H1 (cell line): ENCODE measurements at regions not wholly inside any gene's neighbourhood (a gene's known extent, or its start where the extent isn't known, plus 50 kb on each side); places are given as distances from the start of the nearest gene placed in this dataset.

ENCODE experiments used
- CTCF ChIA-PET: fragments of 300-600 bp; sonication (Branson Sonifier 250); formaldehyde crosslinking; loops from one replicate; lab custom pipeline; 2021; ENCODE audit not compliant: partially characterized antibody; lab: Charles Lee
- POLR2A ChIA-PET: fragments of 300-600 bp; sonication (Branson Sonifier 250); formaldehyde crosslinking; loops from one replicate; lab custom pipeline; 2021; ENCODE audit warnings: inconsistent platforms; ENCODE audit not compliant: partially characterized antibody; lab: Charles Lee
- DNase-seq, 2 experiments: peaks; one replicate each; pipeline versions ENCODE4 v3.0.0 to v3.0.0-alpha.2; 2010 to 2022; ENCODE audit warnings: low spot score in 2 of 2, low read depth in 1 of 2, mixed read lengths in 1 of 2
- FAIRE-seq: peaks from 2 replicates; lab custom pipeline; 2011; peaks lifted over from hg19 to GRCh38; lab: Jason Lieb, UNC
- H2AFZ ChIP-seq: 2 replicates; pipeline ENCODE4 v1.8.1; 2012; ENCODE audit warnings: low read length, inconsistent platforms
- H2AK5ac ChIP-seq: 2 replicates; pipeline ENCODE4 v1.6.1; 2013; ENCODE audit warnings: low read depth, low read length
- H2BK120ac ChIP-seq: replicated peaks from 2 replicates; pipeline ENCODE3; 2013; ENCODE audit warnings: low read depth, low read length, inconsistent platforms
- H2BK12ac ChIP-seq: 2 replicates; pipeline ENCODE4 v1.6.1; 2013; ENCODE audit warnings: low read depth, low read length
- H2BK15ac ChIP-seq: 2 replicates; pipeline ENCODE4 v1.6.1; 2013; ENCODE audit warnings: low read length
- H2BK20ac ChIP-seq: 2 replicates; pipeline ENCODE4 v1.6.1; 2013; ENCODE audit warnings: low read length
- H2BK5ac ChIP-seq: 2 replicates; pipeline ENCODE4 v1.6.1; 2013; ENCODE audit warnings: low read depth, low read length
- H3K14ac ChIP-seq: 2 replicates; pipeline ENCODE4 v1.6.1; 2013; ENCODE audit warnings: inconsistent platforms; ENCODE audit not compliant: insufficient read length
- H3K18ac ChIP-seq: 2 replicates; pipeline ENCODE4 v1.6.1; 2013; ENCODE audit warnings: low read length; ENCODE audit errors: extremely low read depth
- H3K23ac ChIP-seq: 2 replicates; pipeline ENCODE4 v1.6.1; 2013; ENCODE audit warnings: inconsistent platforms; ENCODE audit not compliant: insufficient read length
- H3K23me2 ChIP-seq: 2 replicates; pipeline ENCODE4 v1.6.1; 2013; ENCODE audit warnings: low read depth, low read length
- H3K27ac ChIP-seq: 2 replicates; pipeline ENCODE4 v1.6.1; 2011; ENCODE audit warnings: low read depth, low read length, inconsistent platforms
- H3K27me3 ChIP-seq, 4 experiments: replicated peaks in 1 of 4; 1 replicate in 1 of 4; 2 replicates in 3 of 4; pipeline versions ENCODE4 v1.6.1 to v1.8.1; 2011 to 2013; ENCODE audit warnings: low read length in 3 of 4, mild to moderate bottlenecking in 3 of 4, inconsistent platforms in 2 of 4, mixed read lengths in 2 of 4, moderate library complexity in 1 of 4; ENCODE audit not compliant: control insufficient read depth in 3 of 4, insufficient read depth in 3 of 4; ENCODE audit errors: extremely low read depth in 1 of 4
- H3K36me3 ChIP-seq, 4 experiments: 2 replicates each; pipeline versions ENCODE4 v1.6.1 to v1.8.1; 2011 to 2013; ENCODE audit warnings: mild to moderate bottlenecking in 4 of 4, low read length in 3 of 4, moderate library complexity in 2 of 4, control low read depth in 1 of 4, inconsistent platforms in 1 of 4; ENCODE audit not compliant: insufficient read depth in 4 of 4, control insufficient read depth in 2 of 4
- H3K4ac ChIP-seq: replicated peaks from 2 replicates; pipeline ENCODE3; 2013; ENCODE audit warnings: low read length, low read depth, mixed read lengths, inconsistent platforms; ENCODE audit not compliant: insufficient read length
- H3K4me1 ChIP-seq, 4 experiments: replicated peaks in 1 of 4; 1 replicate in 1 of 4; 2 replicates in 3 of 4; pipeline versions ENCODE4 v1.6.1 to v1.8.1; 2011 to 2013; ENCODE audit warnings: low read length in 3 of 4, inconsistent platforms in 2 of 4, mixed read lengths in 1 of 4; ENCODE audit not compliant: insufficient read depth in 4 of 4, control insufficient read depth in 3 of 4
- H3K4me2 ChIP-seq, 2 experiments: 2 replicates each; pipeline versions ENCODE4 v1.6.1 to v1.8.1; 2011 to 2013; ENCODE audit warnings: low read depth in 2 of 2, low read length in 2 of 2, control low read depth in 1 of 2, inconsistent platforms in 1 of 2, mild to moderate bottlenecking in 1 of 2; ENCODE audit not compliant: insufficient read depth in 1 of 2
- H3K4me3 ChIP-seq, 4 experiments: fragments of 200-600, 300-600 bp in 1 of 4; sonication (generic), shearing (Covaris generic), sonication (Bioruptor Twin) in 1 of 4; 2 replicates each; pipeline versions ENCODE4 v1.5.1 to v1.8.1; 2011 to 2016; ENCODE audit warnings: low read length in 4 of 4, low read depth in 3 of 4, control low read depth in 2 of 4, inconsistent platforms in 2 of 4, mild to moderate bottlenecking in 2 of 4, mixed read lengths in 1 of 4, moderate library complexity in 1 of 4; ENCODE audit not compliant: insufficient read depth in 2 of 4; ENCODE audit errors: extremely low read depth in 1 of 4
- H3K56ac ChIP-seq: replicated peaks from 2 replicates; pipeline ENCODE3; 2013; ENCODE audit warnings: low read depth, mild to moderate bottlenecking, mixed read lengths, low read length, inconsistent platforms; ENCODE audit not compliant: insufficient read length
- H3K79me1 ChIP-seq: 2 replicates; pipeline ENCODE4 v1.6.1; 2013; ENCODE audit warnings: low read depth, low read length, control low read depth
- H3K79me2 ChIP-seq, 2 experiments: 2 replicates each; pipeline versions ENCODE4 v1.6.1 to v1.8.1; 2012 to 2013; ENCODE audit warnings: low read length in 2 of 2, mild to moderate bottlenecking in 2 of 2, inconsistent platforms in 1 of 2; ENCODE audit not compliant: insufficient read depth in 2 of 2, control insufficient read depth in 1 of 2
- H3K9ac ChIP-seq, 4 experiments: replicated peaks in 1 of 4; 1 replicate in 1 of 4; 2 replicates in 3 of 4; pipeline versions ENCODE4 v1.6.1 to v1.8.1; 2011 to 2013; ENCODE audit warnings: low read depth in 3 of 4, low read length in 3 of 4, control low read depth in 2 of 4, mild to moderate bottlenecking in 2 of 4, moderate library complexity in 2 of 4, inconsistent platforms in 1 of 4; ENCODE audit errors: extremely low read depth in 1 of 4
- H3K9me3 ChIP-seq, 2 experiments: 2 replicates each; pipeline versions ENCODE4 v1.6.1 to v1.8.1; 2012 to 2013; ENCODE audit warnings: mild to moderate bottlenecking in 2 of 2, moderate library complexity in 2 of 2, control low read depth in 1 of 2, inconsistent platforms in 1 of 2, low read depth in 1 of 2, low read length in 1 of 2, mixed read lengths in 1 of 2; ENCODE audit not compliant: insufficient read depth in 2 of 2
- H4K20me1 ChIP-seq, 2 experiments: replicated peaks in 1 of 2; 2 replicates each; pipeline versions ENCODE3 to v1.8.1; 2011 to 2013; ENCODE audit warnings: inconsistent platforms in 2 of 2, low read length in 2 of 2, mild to moderate bottlenecking in 1 of 2; ENCODE audit not compliant: insufficient read depth in 2 of 2, control insufficient read depth in 1 of 2
- H4K5ac ChIP-seq: 2 replicates; pipeline ENCODE4 v1.6.1; 2013; ENCODE audit warnings: low read length, low read depth, mixed read lengths, inconsistent platforms; ENCODE audit not compliant: insufficient read length
- H4K8ac ChIP-seq: 2 replicates; pipeline ENCODE4 v1.8.0; 2013; ENCODE audit warnings: mild to moderate bottlenecking, moderate library complexity, low read length, inconsistent platforms; ENCODE audit not compliant: insufficient read depth; ENCODE audit errors: extremely low read depth
- H4K91ac ChIP-seq: replicated peaks from 2 replicates; pipeline ENCODE3; 2013; ENCODE audit warnings: low read length, mixed read lengths, inconsistent platforms; ENCODE audit not compliant: insufficient read length
- CTBP2 ChIP-seq: IDR thresholded peaks from 2 replicates; pipeline ENCODE4 v1.7.0; 2011; ENCODE audit warnings: borderline replicate concordance, mild to moderate bottlenecking, moderate library complexity, mixed read lengths, low read length; ENCODE audit not compliant: insufficient read depth, insufficient read length
- JUND ChIP-seq: IDR thresholded peaks from 2 replicates; pipeline ENCODE4 v1.6.1; 2011; ENCODE audit warnings: mild to moderate bottlenecking, improper control_type of control experiment, low read length
- KDM5A ChIP-seq: fragments of 200-600 bp; IDR thresholded peaks from 2 replicates; pipeline ENCODE4 v1.7.1; 2012; ENCODE audit warnings: mild to moderate bottlenecking, low read length, inconsistent platforms, mixed read lengths
- POU5F1 ChIP-seq: IDR thresholded peaks from 2 replicates; pipeline ENCODE4 v1.6.1; 2011; ENCODE audit warnings: low read depth, mild to moderate bottlenecking, low read length, moderate library complexity
- SAP30 ChIP-seq: fragments of 300-600 bp; sonication (generic); IDR thresholded peaks from 2 replicates; pipeline ENCODE4 v1.7.1; 2012; ENCODE audit warnings: low read length, moderate library complexity, mild to moderate bottlenecking, inconsistent platforms; ENCODE audit not compliant: insufficient read depth, insufficient replicate concordance
- WGBS, 2 experiments: shearing (Covaris generic) in 1 of 2; methylation state at CpG; one replicate each; pipeline versions ENCODE4 v1.1.6 to v1.1.7; 2013 to 2015; ENCODE audit warnings: low lambda C conversion rate in 2 of 2, mixed read lengths in 2 of 2, inconsistent platforms in 1 of 2, low coverage in 1 of 2, missing lambda C conversion rate in 1 of 2; ENCODE audit not compliant: insufficient replicate concordance in 2 of 2, insufficient coverage in 1 of 2, insufficient read length in 1 of 2; ENCODE audit errors: extremely low coverage in 1 of 2, missing lambda C conversion rate in 1 of 2; 5-methylcytosine and 5-hydroxymethylcytosine counted together
- TF ChIP-seq, protein P1 (sequence below): IDR thresholded peaks from 2 replicates; pipeline ENCODE4 v1.6.1; 2011; ENCODE audit warnings: low read depth, mild to moderate bottlenecking, low read length; ENCODE audit not compliant: insufficient read depth

DNA sequence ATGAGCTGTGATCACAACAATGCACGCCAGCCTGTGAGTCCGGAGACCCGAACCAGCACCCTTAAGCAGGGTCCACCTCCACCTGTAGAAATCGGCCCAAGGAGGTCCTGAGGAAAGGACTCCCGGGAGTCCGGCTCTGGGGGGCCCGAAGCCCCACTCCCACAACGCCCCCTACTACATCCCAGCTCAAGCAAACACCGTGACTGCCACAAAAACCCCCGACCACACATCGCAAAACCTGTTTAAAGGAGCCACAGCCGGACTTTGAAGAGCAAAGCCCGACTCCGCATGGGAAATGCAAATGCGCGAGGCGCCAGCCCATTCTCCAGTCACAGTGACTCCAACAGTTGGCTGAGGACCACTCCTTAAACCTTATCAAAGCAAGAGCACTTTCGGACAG, 682.4 kb downstream of the KCNJ18 start:
- no peak overlapping the region for H3K56ac ChIP-seq
- no peak overlapping the region for H2BK15ac ChIP-seq
- no peaks in the 10 kb centered on the region for H3K79me2 ChIP-seq
- no peak overlapping the region for H2AK5ac ChIP-seq
- H3K4me3 ChIP-seq, result no peak overlapping the region
- H4K5ac ChIP-seq, result no peak overlapping the region
- H3K23me2 ChIP-seq, result no peaks in the 10 kb centered on the region
- no peak overlapping the region for H3K23ac ChIP-seq
- no peak overlapping the region for H2BK12ac ChIP-seq
- peaks cover 33 to 49% of the 10 kb centered on the region in 2 experiments for H3K9me3 ChIP-seq
- no peak overlapping the region for H3K9ac ChIP-seq
- H4K91ac ChIP-seq, result no peak overlapping the region
- no peak overlapping the region for H2BK20ac ChIP-seq
- no peaks in the 10 kb centered on the region for H3K4me1 ChIP-seq
- H2BK120ac ChIP-seq, result no peak overlapping the region
- POLR2A ChIA-PET, result no interaction called here
- no peak overlapping the region for H2BK5ac ChIP-seq
- no peak overlapping the region for H3K4me2 ChIP-seq
- TF ChIP-seq SAP30, result no peak
- no peak for TF ChIP-seq POU5F1
- no peak for TF ChIP-seq CTBP2
- TF ChIP-seq, protein P1, sequence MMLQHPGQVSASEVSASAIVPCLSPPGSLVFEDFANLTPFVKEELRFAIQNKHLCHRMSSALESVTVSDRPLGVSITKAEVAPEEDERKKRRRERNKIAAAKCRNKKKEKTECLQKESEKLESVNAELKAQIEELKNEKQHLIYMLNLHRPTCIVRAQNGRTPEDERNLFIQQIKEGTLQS, result no peak
- no peak for TF ChIP-seq KDM5A
- no peak for TF ChIP-seq JUND
- H3K14ac ChIP-seq, result no peak overlapping the region
- H3K18ac ChIP-seq, result no peak overlapping the region
- CTCF ChIA-PET, result no interaction called here
- no peaks in the 10 kb centered on the region for H3K79me1 ChIP-seq
- WGBS, 2 experiments, result 86% methylated on average over 15 of the region's 18 CpGs; no CpG with 5 or more reads in 1 of the 2 experiments
- no peak overlapping the region for H2AFZ ChIP-seq
- H3K36me3 ChIP-seq, result no peaks in the 10 kb centered on the region
- FAIRE-seq (no peak), DNase-seq (no peak)
- no peak overlapping the region for H3K4ac ChIP-seq
- H3K27me3 ChIP-seq, result no peaks in the 10 kb centered on the region
- H3K27ac ChIP-seq, result no peak overlapping the region
- H4K20me1 ChIP-seq, result no peaks in the 10 kb centered on the region
- no peak overlapping the region for H4K8ac ChIP-seq
